ENCODE measurements at regions not wholly inside any gene's neighbourhood (a gene's known extent, or its start where the extent isn't known, plus 50 kb on each side); places are given as distances from the start of the nearest gene placed in this dataset.

GRCh38 chr12:4223273-4223845, 50.2 kb upstream of the CCND2 start:
- no peak for DNase-seq (ENCODE audit: low read depth, low spot score)
- Histone ChIP-seq H3K27ac (no peak overlapping the region), H3K36me3 (ENCODE audit: insufficient read depth, low read length) (no peaks in the 10 kb centered on the region), H3K4me3 (no peak overlapping the region), H3K9ac (ENCODE audit: insufficient read length) (no peak overlapping the region), H3K9me3 (ENCODE audit: low read depth, low read length) (no peaks in the 10 kb centered on the region)
- TF ChIP-seq EZH2 (IDR thresholded peaks at IDR 0.05) = no peak
- TF ChIP-seq POLR2AphosphoS5 (IDR thresholded peaks at IDR 0.05; ENCODE audit: borderline replicate concordance, low read depth, low read length) = no peak

GRCh38 chr12:4221258-4221620, 52.3 kb upstream of the CCND2 start:
- no peaks in the 10 kb centered on the region for H3K36me3 ChIP-seq (ENCODE audit: insufficient read depth, low read length)
- H3K9ac ChIP-seq (ENCODE audit: insufficient read length) = no peak overlapping the region
- no peak for DNase-seq (ENCODE audit: low read depth, low spot score)
- TF ChIP-seq FOXP2 (optimal IDR thresholded peaks at IDR 0.05; ENCODE audit: control extremely low read depth, extremely low read length, insufficient read depth) = no peak
- TF ChIP-seq EZH2 (IDR thresholded peaks at IDR 0.05) = no peak
- TF ChIP-seq POLR2AphosphoS5 (IDR thresholded peaks at IDR 0.05; ENCODE audit: borderline replicate concordance, low read depth, low read length) = no peak
- H3K9me3 ChIP-seq (ENCODE audit: low read depth, low read length) = no peaks in the 10 kb centered on the region
- no peak overlapping the region for H3K27ac ChIP-seq
- no peak overlapping the region for H3K4me3 ChIP-seq

GRCh38 chr12:4220536-4221257, 52.9 kb upstream of the CCND2 start:
- TF ChIP-seq EZH2 (IDR thresholded peaks at IDR 0.05) (no peak), FOXP2 (optimal IDR thresholded peaks at IDR 0.05; ENCODE audit: control extremely low read depth, extremely low read length, insufficient read depth) (no peak), POLR2AphosphoS5 (IDR thresholded peaks at IDR 0.05; ENCODE audit: borderline replicate concordance, low read depth, low read length) (no peak)
- Histone ChIP-seq H3K9me3 (ENCODE audit: low read depth, low read length) (no peaks in the 10 kb centered on the region), H3K4me3 (no peak overlapping the region), H3K9ac (ENCODE audit: insufficient read length) (no peak overlapping the region), H3K36me3 (ENCODE audit: insufficient read depth, low read length) (no peaks in the 10 kb centered on the region), H3K27ac (no peak overlapping the region)
- DNase-seq (ENCODE audit: low read depth, low spot score) = no peak

- no peak for DNase-seq (ENCODE audit: low read depth, low spot score)
- Histone ChIP-seq H3K27ac (no peak overlapping the region), H3K36me3 (ENCODE audit: insufficient read depth, low read length) (no peaks in the 10 kb centered on the region), H3K9me3 (ENCODE audit: low read depth, low read length) (no peaks in the 10 kb centered on the region), H3K9ac (ENCODE audit: insufficient read length) (no peak overlapping the region), H3K4me3 (no peak overlapping the region)
- TF ChIP-seq POLR2AphosphoS5 (IDR thresholded peaks at IDR 0.05; ENCODE audit: borderline replicate concordance, low read depth, low read length) (no peak), FOXP2 (optimal IDR thresholded peaks at IDR 0.05; ENCODE audit: control extremely low read depth, extremely low read length, insufficient read depth) (no peak), EZH2 (IDR thresholded peaks at IDR 0.05) (no peak)
Observed at GRCh38 chr12:4217091-4217490, 56.5 kb upstream of the CCND2 start.

- TF ChIP-seq FOXP2 (optimal IDR thresholded peaks at IDR 0.05; ENCODE audit: control extremely low read depth, extremely low read length, insufficient read depth) (no peak), EZH2 (IDR thresholded peaks at IDR 0.05) (no peak), POLR2AphosphoS5 (IDR thresholded peaks at IDR 0.05; ENCODE audit: borderline replicate concordance, low read depth, low read length) (no peak)
- H3K9me3 ChIP-seq (ENCODE audit: low read depth, low read length) = no peaks in the 10 kb centered on the region
- no peak for DNase-seq (ENCODE audit: low read depth, low spot score)
- H3K4me3 ChIP-seq = no peak overlapping the region
- H3K9ac ChIP-seq (ENCODE audit: insufficient read length) = no peak overlapping the region
- no peak overlapping the region for H3K27ac ChIP-seq
- no peaks in the 10 kb centered on the region for H3K36me3 ChIP-seq (ENCODE audit: insufficient read depth, low read length)
Observed at GRCh38 chr12:4216187-4216927, 57.2 kb upstream of the CCND2 start.

GRCh38 chr12:4215229-4216186, 58.1 kb upstream of the CCND2 start:
- no peak for DNase-seq (ENCODE audit: low read depth, low spot score)
- Histone ChIP-seq H3K4me3 (no peak overlapping the region), H3K27ac (no peak overlapping the region), H3K9me3 (ENCODE audit: low read depth, low read length) (no peaks in the 10 kb centered on the region), H3K36me3 (ENCODE audit: insufficient read depth, low read length) (no peaks in the 10 kb centered on the region), H3K9ac (ENCODE audit: insufficient read length) (no peak overlapping the region)
- TF ChIP-seq FOXP2 (optimal IDR thresholded peaks at IDR 0.05; ENCODE audit: control extremely low read depth, extremely low read length, insufficient read depth) (no peak), EZH2 (IDR thresholded peaks at IDR 0.05) (no peak), POLR2AphosphoS5 (IDR thresholded peaks at IDR 0.05; ENCODE audit: borderline replicate concordance, low read depth, low read length) (no peak)

- TF ChIP-seq EZH2 (IDR thresholded peaks at IDR 0.05) (no peak), POLR2AphosphoS5 (IDR thresholded peaks at IDR 0.05; ENCODE audit: borderline replicate concordance, low read depth, low read length) (no peak), FOXP2 (optimal IDR thresholded peaks at IDR 0.05; ENCODE audit: control extremely low read depth, extremely low read length, insufficient read depth) (no peak)
- Histone ChIP-seq H3K36me3 (ENCODE audit: insufficient read depth, low read length) (no peaks in the 10 kb centered on the region), H3K27ac (no peak overlapping the region), H3K4me3 (no peak overlapping the region), H3K9me3 (ENCODE audit: low read depth, low read length) (no peaks in the 10 kb centered on the region), H3K9ac (ENCODE audit: insufficient read length) (no peak overlapping the region)
- no peak for DNase-seq (ENCODE audit: low read depth, low spot score)
Observed at GRCh38 chr12:4214877-4215228, 58.7 kb upstream of the CCND2 start.

- no peaks in the 10 kb centered on the region for H3K36me3 ChIP-seq (ENCODE audit: insufficient read depth, low read length)
- H3K4me3 ChIP-seq = no peak overlapping the region
- H3K9ac ChIP-seq (ENCODE audit: insufficient read length) = no peak overlapping the region
- DNase-seq (ENCODE audit: low read depth, low spot score) = no peak
- no peaks in the 10 kb centered on the region for H3K9me3 ChIP-seq (ENCODE audit: low read depth, low read length)
- H3K27ac ChIP-seq = no peak overlapping the region
- no peak for TF ChIP-seq FOXP2 (optimal IDR thresholded peaks at IDR 0.05; ENCODE audit: control extremely low read depth, extremely low read length, insufficient read depth)
- TF ChIP-seq POLR2AphosphoS5 (IDR thresholded peaks at IDR 0.05; ENCODE audit: borderline replicate concordance, low read depth, low read length) = no peak
- TF ChIP-seq EZH2 (IDR thresholded peaks at IDR 0.05) = no peak
Observed at GRCh38 chr12:4213471-4213870, 60.1 kb upstream of the CCND2 start.

All from SK-N-MC (cell line).